ENCODE measurements at regions not wholly inside any gene's neighbourhood (a gene's known extent, or its start where the extent isn't known, plus 50 kb on each side); places are given as distances from the start of the nearest gene placed in this dataset.

DNA sequence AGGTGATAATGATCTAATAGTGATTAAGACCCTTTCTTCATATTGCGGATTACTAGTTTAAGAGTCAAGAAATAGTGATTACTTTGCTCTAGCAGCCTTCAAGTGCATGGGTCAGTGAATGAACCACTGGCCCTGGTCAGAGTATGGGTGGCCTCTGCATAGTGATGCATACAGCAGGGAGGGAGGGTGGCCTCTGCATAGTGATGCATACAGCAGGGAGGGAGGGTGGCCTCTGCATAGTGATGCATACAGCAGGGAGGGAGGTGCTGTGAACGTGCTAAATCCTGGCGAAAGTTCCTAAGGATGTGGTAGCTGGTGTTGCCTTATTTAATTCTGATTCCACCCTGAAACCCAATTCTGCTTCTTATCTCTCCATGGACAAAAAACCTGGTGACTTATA lies 246.7 kb upstream of the ARSJ start:
- Mint-ChIP-seq H3K4me1 (ENCODE audit: unreplicated experiment) (no peaks in the 10 kb centered on the region), H3K36me3 (ENCODE audit: low read depth, unreplicated experiment) (no peaks in the 10 kb centered on the region)
- no peak for TF ChIP-seq CTCF (IDR thresholded peaks at IDR 0.05; ENCODE audit: unreplicated experiment)

GRCh38 chr4:114226968-114227760 lies 247.7 kb upstream of the ARSJ start:
- H3K27me3 Mint-ChIP-seq (ENCODE audit: unreplicated experiment): no peaks in the 10 kb centered on the region
- no peak overlapping the region for H3K27ac Mint-ChIP-seq (ENCODE audit: unreplicated experiment)
- TF ChIP-seq CTCF (IDR thresholded peaks at IDR 0.05; ENCODE audit: unreplicated experiment): no peak
- H3K4me3 Mint-ChIP-seq (ENCODE audit: unreplicated experiment): no peak overlapping the region
- no peaks in the 10 kb centered on the region for H3K9me3 Mint-ChIP-seq (ENCODE audit: unreplicated experiment)
- H3K36me3 Mint-ChIP-seq (ENCODE audit: low read depth, unreplicated experiment): no peaks in the 10 kb centered on the region
- DNase-seq (ENCODE audit: low spot score): no peak
- no peaks in the 10 kb centered on the region for H3K4me1 Mint-ChIP-seq (ENCODE audit: unreplicated experiment)

More for the DNA sequence above, 246.7 kb upstream of the ARSJ start:
- no peak overlapping the region for H3K27ac Mint-ChIP-seq (ENCODE audit: unreplicated experiment)
- no peak overlapping the region for H3K4me3 Mint-ChIP-seq (ENCODE audit: unreplicated experiment)
- no peaks in the 10 kb centered on the region for H3K9me3 Mint-ChIP-seq (ENCODE audit: unreplicated experiment)
- no peaks in the 10 kb centered on the region for H3K27me3 Mint-ChIP-seq (ENCODE audit: unreplicated experiment)
- DNase-seq (ENCODE audit: low spot score): no peak

GRCh38 chr4:114229706-114230105 lies 250.3 kb upstream of the ARSJ start:
- H3K9me3 Mint-ChIP-seq (ENCODE audit: unreplicated experiment): no peaks in the 10 kb centered on the region
- no peaks in the 10 kb centered on the region for H3K36me3 Mint-ChIP-seq (ENCODE audit: low read depth, unreplicated experiment)
- no peak overlapping the region for H3K27ac Mint-ChIP-seq (ENCODE audit: unreplicated experiment)
- no peak overlapping the region for H3K4me3 Mint-ChIP-seq (ENCODE audit: unreplicated experiment)
- no peak for DNase-seq (ENCODE audit: low spot score)
- TF ChIP-seq CTCF (IDR thresholded peaks at IDR 0.05; ENCODE audit: unreplicated experiment): no peak
- H3K27me3 Mint-ChIP-seq (ENCODE audit: unreplicated experiment): no peaks in the 10 kb centered on the region
- H3K4me1 Mint-ChIP-seq (ENCODE audit: unreplicated experiment): no peaks in the 10 kb centered on the region

DNA sequence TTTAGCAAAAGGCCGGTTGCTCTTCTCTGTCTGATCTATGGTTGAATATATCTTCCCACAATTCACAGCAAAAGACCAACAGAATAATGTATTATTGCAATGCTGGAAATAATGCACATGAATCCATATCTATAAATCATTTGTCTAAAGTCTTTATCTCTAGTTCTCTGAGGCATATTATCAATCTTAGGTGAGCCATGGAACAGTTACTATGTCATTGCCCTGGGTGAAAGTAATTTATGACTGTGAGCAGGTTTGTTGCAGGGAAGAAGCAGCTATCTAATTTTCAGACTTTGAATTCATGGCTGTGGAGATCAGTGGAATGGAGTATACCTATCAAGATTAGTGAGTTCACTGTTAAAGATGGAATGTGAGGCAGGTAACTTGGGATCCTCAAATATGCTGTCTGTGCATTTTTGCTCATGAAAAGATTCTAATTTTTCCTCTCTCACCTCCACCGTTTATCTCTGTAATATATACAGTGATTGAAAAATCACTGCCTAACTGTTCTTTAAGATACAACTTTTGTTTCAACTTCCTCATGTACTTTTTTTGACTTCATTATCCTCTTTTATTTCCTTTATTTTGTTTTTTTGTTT lies 256.8 kb upstream of the ARSJ start:
- TF ChIP-seq CTCF (IDR thresholded peaks at IDR 0.05; ENCODE audit: unreplicated experiment): no peak
- no peaks in the 10 kb centered on the region for H3K4me1 Mint-ChIP-seq (ENCODE audit: unreplicated experiment)
- no peaks in the 10 kb centered on the region for H3K9me3 Mint-ChIP-seq (ENCODE audit: unreplicated experiment)
- no peaks in the 10 kb centered on the region for H3K27me3 Mint-ChIP-seq (ENCODE audit: unreplicated experiment)
- no peak overlapping the region for H3K27ac Mint-ChIP-seq (ENCODE audit: unreplicated experiment)
- no peaks in the 10 kb centered on the region for H3K36me3 Mint-ChIP-seq (ENCODE audit: low read depth, unreplicated experiment)
- no peak overlapping the region for H3K4me3 Mint-ChIP-seq (ENCODE audit: unreplicated experiment)
- DNase-seq (ENCODE audit: low spot score): no peak

- no peak for TF ChIP-seq CTCF (IDR thresholded peaks at IDR 0.05; ENCODE audit: unreplicated experiment)
- Mint-ChIP-seq H3K4me3 (ENCODE audit: unreplicated experiment) (no peak overlapping the region), H3K9me3 (ENCODE audit: unreplicated experiment) (no peaks in the 10 kb centered on the region), H3K27me3 (ENCODE audit: unreplicated experiment) (no peaks in the 10 kb centered on the region), H3K27ac (ENCODE audit: unreplicated experiment) (no peak overlapping the region), H3K4me1 (ENCODE audit: unreplicated experiment) (no peaks in the 10 kb centered on the region), H3K36me3 (ENCODE audit: low read depth, unreplicated experiment) (no peaks in the 10 kb centered on the region)
- no peak for DNase-seq (ENCODE audit: low spot score)
Measured at GRCh38 chr4:114237997-114238396, 258.6 kb upstream of the ARSJ start.
